GM23248 (cell line): ENCODE measurements at regions not wholly inside any gene's neighbourhood (a gene's known extent, or its start where the extent isn't known, plus 50 kb on each side); places are given as distances from the start of the nearest gene placed in this dataset.

Experiments
- DNase-seq: peaks from one replicate; pipeline ENCODE4 v3.0.0-alpha.2; 2015
- H2AFZ ChIP-seq: fragments of 200-600 bp; sonication (generic); 2 replicates; pipeline ENCODE4 v1.6.1; 2016; ENCODE audit warnings: antibody characterized with exemption
- H3F3A ChIP-seq: fragments of 200-600 bp; sonication (generic); 2 replicates; pipeline ENCODE4 v1.6.1; 2016; ENCODE audit warnings: mild to moderate bottlenecking, antibody characterized with exemption, mixed run types; ENCODE audit not compliant: insufficient read depth
- H3K27ac ChIP-seq: fragments of 200-600 bp; sonication (generic); 2 replicates; pipeline ENCODE4 v1.5.1; 2016; ENCODE audit warnings: mild to moderate bottlenecking
- H3K27me3 ChIP-seq: fragments of 200-600 bp; sonication (generic); replicated peaks from 2 replicates; pipeline ENCODE4 v1.6.1; 2016; ENCODE audit warnings: mild to moderate bottlenecking; ENCODE audit not compliant: insufficient read depth
- H3K36me3 ChIP-seq: fragments of 200-600 bp; sonication (generic); 2 replicates; pipeline ENCODE4 v1.6.1; 2016; ENCODE audit warnings: low read depth, mild to moderate bottlenecking
- H3K4me1 ChIP-seq: fragments of 200-600 bp; sonication (generic); 2 replicates; pipeline ENCODE4 v1.6.1; 2016; ENCODE audit warnings: mild to moderate bottlenecking; ENCODE audit not compliant: insufficient read depth
- H3K4me2 ChIP-seq: fragments of 200-600 bp; sonication (generic); one replicate; pipeline ENCODE4 v1.6.1; 2016; ENCODE audit warnings: mild to moderate bottlenecking; ENCODE audit not compliant: unreplicated experiment
- H3K4me3 ChIP-seq: fragments of 200-600 bp; sonication (generic); 2 replicates; pipeline ENCODE4 v1.5.1; 2016; ENCODE audit warnings: mild to moderate bottlenecking
- H3K79me2 ChIP-seq: fragments of 200-600 bp; sonication (generic); 2 replicates; pipeline ENCODE4 v1.6.1; 2016; ENCODE audit warnings: mild to moderate bottlenecking; ENCODE audit not compliant: insufficient read depth
- H3K9ac ChIP-seq: fragments of 200-600 bp; sonication (generic); 2 replicates; pipeline ENCODE4 v1.6.1; 2016; ENCODE audit warnings: mild to moderate bottlenecking
- H3K9me2 ChIP-seq: fragments of 200-600 bp; sonication (generic); 2 replicates; pipeline ENCODE4 v1.6.1; 2016; ENCODE audit warnings: mixed run types, mild to moderate bottlenecking, moderate library complexity; ENCODE audit not compliant: insufficient read depth
- H3K9me3 ChIP-seq: fragments of 200-600 bp; sonication (generic); one replicate; pipeline ENCODE4 v1.6.1; 2017; ENCODE audit warnings: low read depth
- H4K20me1 ChIP-seq: fragments of 200-600 bp; sonication (generic); 2 replicates; pipeline ENCODE4 v1.6.0; 2016; ENCODE audit not compliant: insufficient read depth
- EZH2 ChIP-seq: fragments of 200-600 bp; sonication (generic); IDR thresholded peaks from 2 replicates; pipeline ENCODE4 v1.6.1; 2018; ENCODE audit warnings: antibody characterized with exemption, mild to moderate bottlenecking; ENCODE audit not compliant: insufficient read depth, poor library complexity, severe bottlenecking
- EZH2phosphoT487 ChIP-seq: fragments of 200-600 bp; sonication (generic); IDR thresholded peaks from 2 replicates; pipeline ENCODE4 v1.6.1; 2018; ENCODE audit warnings: antibody characterized with exemption, moderate library complexity, mild to moderate bottlenecking, low read depth; ENCODE audit not compliant: insufficient read depth
- WGBS, 2 experiments: methylation state at CpG; one replicate each; pipeline ENCODE4 v1.1.6; 2015 to 2017; ENCODE audit warnings: low lambda C conversion rate in 2 of 2, low coverage in 1 of 2; ENCODE audit errors: missing lambda C conversion rate in 2 of 2; 5-methylcytosine and 5-hydroxymethylcytosine counted together
- in situ Hi-C: fragments of 300-500 bp; cut with MboI; formaldehyde crosslinking; loops from 2 replicates; pipeline ENCODE4 v1.15.0; 2020

- in situ Hi-C loops = no loop called here
- Histone ChIP-seq H4K20me1 (no peaks in the 10 kb centered on the region), H3K36me3 (no peaks in the 10 kb centered on the region), H3K27me3 (peaks cover 19% of the 10 kb centered on the region), H3K9me3 (no peaks in the 10 kb centered on the region), H3K9me2 (no peaks in the 10 kb centered on the region), H3K4me3 (no peak overlapping the region), H3K9ac (no peak overlapping the region), H3F3A (no peaks in the 10 kb centered on the region), H3K4me1 (no peaks in the 10 kb centered on the region), H3K4me2 (no peak overlapping the region), H3K79me2 (no peaks in the 10 kb centered on the region), H3K27ac (no peak overlapping the region), H2AFZ (no peak overlapping the region)
- 51 to 55% methylated on average over 3 to 4 of the region's 4 CpGs for WGBS, 2 experiments
- DNase-seq = no peak
- no peak for TF ChIP-seq EZH2
- no peak for TF ChIP-seq EZH2phosphoT487
Observed at GRCh38 chr4:54942721-54943120, 182.7 kb downstream of the KDR start.

- H3F3A ChIP-seq = no peaks in the 10 kb centered on the region
- H2AFZ ChIP-seq = no peak overlapping the region
- no peaks in the 10 kb centered on the region for H3K79me2 ChIP-seq
- no peaks in the 10 kb centered on the region for H3K9me2 ChIP-seq
- no peaks in the 10 kb centered on the region for H3K9me3 ChIP-seq
- H3K4me2 ChIP-seq = no peak overlapping the region
- WGBS, 2 experiments = 60 to 64% methylated on average over 10 of the region's 10 CpGs
- in situ Hi-C loops = no loop called here
- no peak overlapping the region for H3K9ac ChIP-seq
- H3K36me3 ChIP-seq = no peaks in the 10 kb centered on the region
- H3K27ac ChIP-seq = no peak overlapping the region
- no peak overlapping the region for H3K4me3 ChIP-seq
- peaks cover 19% of the 10 kb centered on the region for H3K27me3 ChIP-seq
- TF ChIP-seq EZH2phosphoT487 = no peak
- no peak for TF ChIP-seq EZH2
- no peaks in the 10 kb centered on the region for H4K20me1 ChIP-seq
- H3K4me1 ChIP-seq = no peaks in the 10 kb centered on the region
- DNase-seq = no peak
Observed at GRCh38 chr4:54941994-54942552, 183.3 kb downstream of the KDR start.

GRCh38 chr4:54940996-54941865 lies 184.2 kb downstream of the KDR start:
- no peak for DNase-seq
- 25 to 30% methylated on average over 7 of the region's 7 CpGs for whole genome bisulfite sequencing, 2 experiments
- H3K36me3 ChIP-seq = no peaks in the 10 kb centered on the region
- no peaks in the 10 kb centered on the region for H3K9me3 ChIP-seq
- no peaks in the 10 kb centered on the region for H3F3A ChIP-seq
- no peaks in the 10 kb centered on the region for H3K9me2 ChIP-seq
- no peak overlapping the region for H3K27ac ChIP-seq
- no peak overlapping the region for H3K4me3 ChIP-seq
- H4K20me1 ChIP-seq = no peaks in the 10 kb centered on the region
- no peaks in the 10 kb centered on the region for H3K4me1 ChIP-seq
- TF ChIP-seq EZH2phosphoT487 (no peak), EZH2 (no peak)
- no peak overlapping the region for H2AFZ ChIP-seq
- in situ Hi-C loops = no loop called here
- no peak overlapping the region for H3K4me2 ChIP-seq
- H3K27me3 ChIP-seq = peaks cover 21% of the 10 kb centered on the region
- no peaks in the 10 kb centered on the region for H3K79me2 ChIP-seq
- H3K9ac ChIP-seq = no peak overlapping the region

DNA sequence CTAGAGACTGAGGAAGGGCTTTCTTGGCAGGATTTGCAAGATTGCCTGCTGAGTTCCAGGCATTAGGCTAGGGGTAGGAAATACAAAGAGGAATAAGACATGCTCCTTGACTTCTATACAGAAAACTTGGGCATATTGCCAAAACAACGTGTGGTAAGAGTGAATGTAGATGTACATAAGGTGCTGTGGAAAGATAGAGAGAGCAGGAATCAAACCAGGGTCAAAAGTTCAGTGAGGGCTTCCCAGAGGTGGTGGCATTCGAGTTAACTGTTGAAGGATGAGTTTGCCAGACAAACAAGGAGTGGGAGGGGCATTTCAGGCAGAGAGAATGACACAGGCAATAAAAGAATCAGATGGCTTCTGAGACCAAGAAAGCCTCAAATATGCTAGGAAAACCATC lies 187.9 kb downstream of the KDR start:
- H3K27me3 ChIP-seq = peaks cover 44% of the 10 kb centered on the region
- H3K4me3 ChIP-seq = no peak overlapping the region
- H2AFZ ChIP-seq = no peak overlapping the region
- in situ Hi-C loops = no loop called here
- H3K4me2 ChIP-seq = no peak overlapping the region
- no peaks in the 10 kb centered on the region for H3K9me3 ChIP-seq
- no peak for DNase-seq
- no peaks in the 10 kb centered on the region for H3K4me1 ChIP-seq
- WGBS, 2 experiments = 7 to 12% methylated on average over 2 of the region's 2 CpGs
- no peaks in the 10 kb centered on the region for H3K79me2 ChIP-seq
- no peaks in the 10 kb centered on the region for H3K36me3 ChIP-seq
- no peak overlapping the region for H3K27ac ChIP-seq
- no peaks in the 10 kb centered on the region for H3F3A ChIP-seq
- TF ChIP-seq EZH2phosphoT487 (no peak), EZH2 (no peak)
- no peak overlapping the region for H3K9ac ChIP-seq
- H4K20me1 ChIP-seq = no peaks in the 10 kb centered on the region
- H3K9me2 ChIP-seq = no peaks in the 10 kb centered on the region
